ENCODE measurements at regions not wholly inside any gene's neighbourhood (a gene's known extent, or its start where the extent isn't known, plus 50 kb on each side); places are given as distances from the start of the nearest gene placed in this dataset.

GRCh38 chr13:64793592-64793991, 2436.5 kb downstream of the PCDH9 start:
- DNase-seq (ENCODE audit: low read depth, low spot score) = no peak
- in situ Hi-C loops (cut with HindIII; ENCODE audit: low pct_unique_long_range_greater_than_20kb, low sequenced_read_pairs) = no loop called here

GRCh38 chr13:64793131-64793530, 2437.0 kb downstream of the PCDH9 start:
- in situ Hi-C loops (cut with HindIII; ENCODE audit: low pct_unique_long_range_greater_than_20kb, low sequenced_read_pairs) = no loop called here

DNA sequence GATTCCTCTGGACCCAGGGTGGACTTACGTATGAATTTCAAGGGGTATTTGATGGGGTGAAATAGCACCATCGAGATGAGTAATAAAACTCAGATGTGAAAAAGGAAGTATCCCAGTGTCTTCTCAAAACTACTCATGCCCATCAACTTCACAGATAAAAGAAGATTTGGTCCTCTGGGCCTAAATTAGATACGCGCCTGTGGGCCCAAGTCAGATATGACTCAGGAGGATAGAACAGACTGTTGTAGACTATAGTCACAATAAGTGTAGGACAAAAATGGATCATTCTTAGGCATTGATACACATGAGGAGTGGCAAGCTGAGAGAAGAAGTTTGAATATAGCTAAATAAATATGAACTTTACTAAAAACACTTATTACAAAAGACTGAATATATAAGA, 2438.8 kb downstream of the PCDH9 start:
- no peak for DNase-seq (ENCODE audit: low read depth, low spot score)
- in situ Hi-C loops (cut with HindIII; ENCODE audit: low pct_unique_long_range_greater_than_20kb, low sequenced_read_pairs) = no loop called here

More at GRCh38 chr13:64793131-64793530, 2437.0 kb downstream of the PCDH9 start:
- no peak for DNase-seq (ENCODE audit: low read depth, low spot score)

DNA sequence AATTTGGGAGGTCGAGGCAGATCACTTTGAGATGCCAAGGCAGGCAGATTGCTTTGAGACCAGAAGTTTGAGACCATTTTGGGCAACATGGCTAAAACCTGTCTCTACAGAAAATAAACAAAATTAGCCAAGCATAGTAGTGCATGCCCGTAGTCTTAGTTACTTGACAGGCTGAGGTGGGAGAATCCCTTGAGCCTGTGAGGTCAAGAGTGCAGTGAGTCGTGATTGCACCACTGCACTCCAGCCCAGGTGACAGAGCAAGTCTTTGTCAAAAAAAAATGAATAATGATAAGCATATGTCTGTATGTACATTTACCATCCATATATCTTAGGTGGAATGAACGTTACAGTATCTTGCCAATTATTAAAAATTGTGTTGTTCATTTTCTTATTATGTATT, 2447.7 kb downstream of the PCDH9 start:
- no peak for DNase-seq (ENCODE audit: low read depth, low spot score)
- in situ Hi-C loops (cut with HindIII; ENCODE audit: low pct_unique_long_range_greater_than_20kb, low sequenced_read_pairs) = no loop called here

DNA sequence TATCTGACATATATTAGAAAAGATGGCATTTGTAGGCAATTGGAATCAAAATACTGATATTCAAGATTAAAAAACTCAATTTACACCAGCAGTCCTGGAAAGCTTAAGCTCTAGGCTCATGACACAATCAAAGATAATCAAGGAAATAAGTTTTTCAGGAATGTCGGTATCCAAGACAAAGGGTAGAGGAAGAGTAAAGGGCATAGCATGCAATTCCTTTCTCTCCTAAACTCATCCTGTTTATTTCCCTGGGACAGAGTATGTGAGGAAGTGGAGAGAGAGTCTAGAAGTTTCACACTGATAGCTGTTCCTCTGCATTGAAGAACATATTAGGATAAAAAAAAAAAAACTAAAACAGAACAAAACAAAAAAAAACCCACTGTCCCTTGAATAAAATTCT, 2452.1 kb downstream of the PCDH9 start:
- no peak for DNase-seq (ENCODE audit: low read depth, low spot score)
- in situ Hi-C loops (cut with HindIII; ENCODE audit: low pct_unique_long_range_greater_than_20kb, low sequenced_read_pairs) = no loop called here

- in situ Hi-C loops (cut with HindIII; ENCODE audit: low pct_unique_long_range_greater_than_20kb, low sequenced_read_pairs) = no loop called here
- no peak for DNase-seq (ENCODE audit: low read depth, low spot score)
Measured at GRCh38 chr13:64774915-64775314, 2455.2 kb downstream of the PCDH9 start.

- in situ Hi-C loops (cut with HindIII; ENCODE audit: low pct_unique_long_range_greater_than_20kb, low sequenced_read_pairs) = no loop called here
- no peak for DNase-seq (ENCODE audit: low read depth, low spot score)
Measured at GRCh38 chr13:64770743-64771142, 2459.4 kb downstream of the PCDH9 start.

GRCh38 chr13:64767054-64767453, 2463.1 kb downstream of the PCDH9 start:
- no peak for DNase-seq (ENCODE audit: low read depth, low spot score)
- in situ Hi-C loops (cut with HindIII; ENCODE audit: low pct_unique_long_range_greater_than_20kb, low sequenced_read_pairs) = no loop called here

DNA sequence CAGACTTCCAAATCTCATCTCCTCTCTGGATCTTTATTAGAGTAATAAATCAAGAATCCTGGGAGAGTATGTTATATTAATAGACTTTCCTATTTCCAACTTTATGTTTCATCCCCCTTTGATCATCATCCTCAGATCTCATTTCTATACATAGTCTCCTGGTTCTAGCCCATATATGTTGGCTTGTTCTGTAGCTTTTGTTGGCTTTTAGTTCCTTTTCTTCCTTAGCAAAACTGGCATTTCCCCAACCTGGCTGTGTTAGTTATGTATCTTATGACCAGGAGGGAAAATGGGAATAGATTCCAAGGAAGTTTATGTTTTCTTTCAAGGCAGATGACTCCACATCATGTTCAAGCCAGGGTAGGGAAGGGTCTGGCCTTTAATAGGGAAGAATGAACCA, 2464.5 kb downstream of the PCDH9 start:
- DNase-seq (ENCODE audit: low read depth, low spot score) = no peak
- in situ Hi-C loops (cut with HindIII; ENCODE audit: low pct_unique_long_range_greater_than_20kb, low sequenced_read_pairs) = no loop called here

DNA sequence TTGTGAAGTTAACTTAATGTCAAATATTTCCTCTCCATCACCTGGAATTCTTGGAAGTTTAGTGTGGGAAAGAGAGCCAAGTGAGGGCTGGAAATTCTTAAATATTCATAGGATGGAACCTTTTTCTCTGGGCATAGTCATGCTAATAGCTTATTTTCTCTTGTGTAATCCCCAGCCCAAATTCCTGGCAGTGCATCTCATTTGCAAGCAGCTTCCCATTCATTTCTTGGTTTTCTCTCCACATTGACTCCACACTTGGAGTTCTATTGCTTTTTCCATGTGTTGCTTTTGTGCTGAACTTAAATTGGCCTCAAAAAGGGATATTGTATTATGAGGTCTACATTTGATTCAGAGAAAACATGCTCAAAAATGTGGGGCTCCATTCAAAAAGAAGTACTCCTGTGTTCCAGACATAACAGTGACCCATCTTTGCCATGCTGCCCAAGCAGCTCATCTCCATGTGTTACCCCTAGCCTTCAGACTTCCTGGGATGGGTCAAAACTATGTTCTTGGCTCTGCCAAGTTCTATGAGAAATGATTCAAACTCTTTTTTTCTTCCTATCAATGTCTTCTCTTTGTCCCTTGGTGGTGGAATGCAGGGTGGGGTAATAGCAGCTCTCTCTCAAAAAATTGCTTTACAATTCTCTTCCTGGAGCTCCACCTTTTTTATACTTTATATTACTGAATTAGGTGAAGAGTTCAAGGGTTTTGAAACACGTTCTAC, 2471.5 kb downstream of the PCDH9 start:
- DNase-seq (ENCODE audit: low read depth, low spot score) = no peak
- in situ Hi-C loops (cut with HindIII; ENCODE audit: low pct_unique_long_range_greater_than_20kb, low sequenced_read_pairs) = no loop called here

DNA sequence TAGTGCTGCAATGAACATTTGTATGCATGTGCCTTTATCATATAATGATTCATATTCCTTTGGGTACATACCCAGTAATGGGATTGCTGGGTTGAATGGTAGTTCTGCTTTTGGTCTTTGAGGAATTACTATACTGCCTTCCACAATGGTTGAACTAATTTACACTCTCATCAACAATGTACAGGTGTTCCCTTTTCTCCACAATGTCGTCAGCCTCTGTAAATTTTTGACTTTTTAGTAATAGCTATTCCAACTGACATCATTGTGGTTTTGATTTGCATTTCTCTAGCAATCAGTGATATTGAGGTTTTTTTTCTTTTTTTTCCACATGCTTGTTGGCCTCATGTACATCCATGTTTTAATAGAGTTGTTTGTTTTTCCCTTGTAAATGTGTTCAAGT, 2473.5 kb downstream of the PCDH9 start:
- no peak for DNase-seq (ENCODE audit: low read depth, low spot score)
- in situ Hi-C loops (cut with HindIII; ENCODE audit: low pct_unique_long_range_greater_than_20kb, low sequenced_read_pairs) = no loop called here

- DNase-seq (ENCODE audit: low read depth, low spot score) = no peak
- in situ Hi-C loops (cut with HindIII; ENCODE audit: low pct_unique_long_range_greater_than_20kb, low sequenced_read_pairs) = no loop called here
Measured at GRCh38 chr13:64755961-64756360, 2474.2 kb downstream of the PCDH9 start.

- no peak for DNase-seq (ENCODE audit: low read depth, low spot score)
- in situ Hi-C loops (cut with HindIII; ENCODE audit: low pct_unique_long_range_greater_than_20kb, low sequenced_read_pairs) = no loop called here
Measured at GRCh38 chr13:64753233-64754000, 2476.7 kb downstream of the PCDH9 start.

DNA sequence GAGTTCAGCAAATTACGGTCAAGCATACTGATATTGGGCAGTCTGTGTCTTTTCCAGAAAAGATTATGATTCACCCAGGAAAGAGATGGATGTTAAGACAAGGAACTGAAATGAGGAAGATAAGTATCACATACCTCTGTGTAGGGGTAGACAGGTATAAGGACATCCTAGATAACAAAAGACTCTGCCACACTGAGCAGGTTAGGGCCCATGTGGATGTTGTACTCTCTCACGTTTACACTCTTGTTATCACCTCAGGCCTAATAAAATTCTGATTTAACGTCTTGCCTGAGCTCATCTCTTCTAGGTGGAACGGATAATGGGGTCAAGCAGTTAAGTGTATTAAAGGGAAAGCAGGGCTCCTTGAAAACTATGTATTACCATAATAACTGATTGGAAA, 2480.8 kb downstream of the PCDH9 start:
- DNase-seq (ENCODE audit: low read depth, low spot score) = no peak
- in situ Hi-C loops (cut with HindIII; ENCODE audit: low pct_unique_long_range_greater_than_20kb, low sequenced_read_pairs) = no loop called here

GRCh38 chr13:64746845-64747244, 2483.3 kb downstream of the PCDH9 start:
- in situ Hi-C loops (cut with HindIII; ENCODE audit: low pct_unique_long_range_greater_than_20kb, low sequenced_read_pairs) = no loop called here
- DNase-seq (ENCODE audit: low read depth, low spot score) = no peak

DNA sequence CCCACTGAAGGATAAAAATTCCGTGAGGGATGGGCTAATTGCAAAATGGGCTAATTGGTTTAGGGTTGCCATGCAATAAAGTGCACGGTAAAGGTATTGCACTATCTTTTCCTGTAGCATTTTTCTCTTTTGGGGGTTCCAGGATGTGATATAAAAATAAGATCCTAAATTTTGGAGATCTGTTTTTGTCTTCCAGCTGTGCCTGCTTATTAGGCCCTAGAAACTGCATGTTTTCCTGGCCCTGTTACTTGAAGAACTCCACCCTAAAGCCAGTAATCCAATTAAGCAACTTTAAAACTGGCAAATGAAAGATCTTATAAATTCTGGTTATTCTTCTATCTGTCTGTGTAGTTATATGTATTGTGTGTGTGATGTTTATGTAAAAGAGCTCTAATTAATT, 2489.6 kb downstream of the PCDH9 start:
- in situ Hi-C loops (cut with HindIII; ENCODE audit: low pct_unique_long_range_greater_than_20kb, low sequenced_read_pairs) = no loop called here
- no peak for DNase-seq (ENCODE audit: low read depth, low spot score)

DNA sequence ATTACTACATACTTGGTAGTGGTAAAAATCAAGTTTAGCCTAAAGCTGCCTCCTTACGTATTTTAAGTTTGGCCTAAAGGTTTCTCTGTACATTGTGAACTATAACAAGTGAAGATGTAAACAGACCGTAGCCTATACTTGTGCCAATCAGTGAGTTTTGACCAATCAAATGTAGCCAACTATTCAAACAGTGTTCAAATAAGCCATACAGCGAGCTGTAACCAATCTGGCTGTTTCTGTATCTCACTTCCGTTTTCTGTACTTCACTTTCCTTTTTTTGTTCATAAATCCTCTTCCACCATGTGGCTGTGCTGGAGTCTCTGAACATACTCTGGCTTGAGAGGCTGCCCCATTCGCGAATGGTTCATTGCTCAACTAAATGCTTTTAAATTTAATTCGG, 2504.6 kb downstream of the PCDH9 start:
- in situ Hi-C loops (cut with HindIII; ENCODE audit: low pct_unique_long_range_greater_than_20kb, low sequenced_read_pairs) = no loop called here
- DNase-seq (ENCODE audit: low read depth, low spot score) = peak; percentile 2

- DNase-seq (ENCODE audit: low read depth, low spot score) = peak; percentile 66
Measured at GRCh38 chr13:64723724-64724123, 2506.4 kb downstream of the PCDH9 start.

GRCh38 chr13:64718116-64718515, 2512.0 kb downstream of the PCDH9 start:
- DNase-seq (ENCODE audit: low read depth, low spot score) = no peak
- in situ Hi-C loops (cut with HindIII; ENCODE audit: low pct_unique_long_range_greater_than_20kb, low sequenced_read_pairs) = no loop called here

More at GRCh38 chr13:64723724-64724123, 2506.4 kb downstream of the PCDH9 start:
- in situ Hi-C loops (cut with HindIII; ENCODE audit: low pct_unique_long_range_greater_than_20kb, low sequenced_read_pairs) = no loop called here

Data from SK-MEL-5 (cell line).